Thoracic aorta (tissue), 2 donors: ENCODE measurements at regions not wholly inside any gene's neighbourhood (a gene's known extent, or its start where the extent isn't known, plus 50 kb on each side); places are given as distances from the start of the nearest gene placed in this dataset.

ENCODE experiments used
- ATAC-seq: fragments of 150-250 bp; one replicate; pipeline ENCODE4 v1.8.0; 2017; ENCODE audit warnings: low read depth; ENCODE audit not compliant: insufficient number of reproducible peaks, low FRiP score
- DNase-seq: peaks from one replicate; pipeline ENCODE4 v3.0.0-alpha.2; 2020; ENCODE audit warnings: low spot score
- H3K27ac ChIP-seq, 2 donors: fragments of 200-600 bp; sonication (generic); 1 replicate in 1 of 2; 2 replicates in 1 of 2; pipeline ENCODE4 v1.5.1; 2016; ENCODE audit warnings: mild to moderate bottlenecking in 2 of 2, moderate library complexity in 2 of 2
- H3K27me3 ChIP-seq: fragments of 200-600 bp; sonication (generic); replicated peaks from 2 replicates; pipeline ENCODE4 v1.6.0; 2016; ENCODE audit warnings: mild to moderate bottlenecking; ENCODE audit not compliant: insufficient read depth
- H3K36me3 ChIP-seq: fragments of 200-600 bp; sonication (generic); one replicate; pipeline ENCODE4 v1.5.1; 2016
- H3K4me1 ChIP-seq, 2 donors: fragments of 200-600 bp; sonication (generic); 1 replicate in 1 of 2; 2 replicates in 1 of 2; pipeline versions ENCODE4 v1.5.1 to v1.6.0; 2016; ENCODE audit warnings: low read depth in 2 of 2, mild to moderate bottlenecking in 1 of 2; ENCODE audit not compliant: control insufficient read depth in 1 of 2
- H3K4me3 ChIP-seq: fragments of 200-600 bp; sonication (generic); 2 replicates; pipeline ENCODE4 v1.5.1; 2016; ENCODE audit warnings: mild to moderate bottlenecking
- H3K9me3 ChIP-seq: fragments of 200-600 bp; sonication (generic); 2 replicates; pipeline ENCODE4 v1.5.1; 2016
- TF ChIP-seq, protein P1 (sequence below): fragments of 200-600 bp; sonication (generic); IDR thresholded peaks from one replicate; pipeline ENCODE4 v1.5.1; 2019; ENCODE audit warnings: antibody characterized with exemption

DNA sequence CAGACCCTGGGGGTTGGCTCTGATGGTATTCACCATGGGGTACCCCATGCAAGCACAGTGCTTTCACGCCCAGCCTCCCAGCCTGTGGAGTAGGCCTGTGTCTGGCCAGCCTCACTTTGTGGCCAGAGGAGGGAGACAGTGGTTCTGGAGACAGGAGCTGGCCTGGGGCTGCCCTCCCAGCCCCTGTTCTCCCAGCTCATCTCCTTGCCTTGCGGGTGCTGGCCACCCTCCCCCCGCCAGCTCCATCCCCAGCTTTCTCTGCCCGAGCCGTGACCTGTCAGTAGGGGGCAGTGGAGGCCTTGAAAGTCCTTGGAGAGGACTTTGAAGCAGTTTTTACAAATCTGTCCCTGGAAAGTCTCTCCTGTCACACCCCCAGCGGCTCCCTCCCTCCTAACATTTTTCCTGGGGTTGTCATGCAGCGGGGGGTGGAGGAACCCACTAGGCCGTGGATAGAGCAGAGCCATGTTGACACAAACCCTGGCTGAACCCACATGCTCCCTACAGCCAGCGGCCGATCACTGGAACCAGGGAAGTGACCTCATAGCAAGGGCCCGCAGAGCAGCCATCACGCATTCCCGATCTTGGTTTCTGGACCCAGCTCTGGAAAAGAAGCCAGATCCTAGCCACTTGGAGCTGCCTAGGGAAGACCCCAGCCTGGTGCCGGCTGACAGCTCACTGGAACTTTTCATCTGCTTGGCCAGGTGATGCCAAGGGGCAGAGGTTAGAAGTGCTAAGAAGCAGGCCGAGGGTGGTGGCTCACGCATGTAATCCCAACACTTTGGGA, 289.4 kb downstream of the SEC14L1 start:
- TF ChIP-seq, protein P1, sequence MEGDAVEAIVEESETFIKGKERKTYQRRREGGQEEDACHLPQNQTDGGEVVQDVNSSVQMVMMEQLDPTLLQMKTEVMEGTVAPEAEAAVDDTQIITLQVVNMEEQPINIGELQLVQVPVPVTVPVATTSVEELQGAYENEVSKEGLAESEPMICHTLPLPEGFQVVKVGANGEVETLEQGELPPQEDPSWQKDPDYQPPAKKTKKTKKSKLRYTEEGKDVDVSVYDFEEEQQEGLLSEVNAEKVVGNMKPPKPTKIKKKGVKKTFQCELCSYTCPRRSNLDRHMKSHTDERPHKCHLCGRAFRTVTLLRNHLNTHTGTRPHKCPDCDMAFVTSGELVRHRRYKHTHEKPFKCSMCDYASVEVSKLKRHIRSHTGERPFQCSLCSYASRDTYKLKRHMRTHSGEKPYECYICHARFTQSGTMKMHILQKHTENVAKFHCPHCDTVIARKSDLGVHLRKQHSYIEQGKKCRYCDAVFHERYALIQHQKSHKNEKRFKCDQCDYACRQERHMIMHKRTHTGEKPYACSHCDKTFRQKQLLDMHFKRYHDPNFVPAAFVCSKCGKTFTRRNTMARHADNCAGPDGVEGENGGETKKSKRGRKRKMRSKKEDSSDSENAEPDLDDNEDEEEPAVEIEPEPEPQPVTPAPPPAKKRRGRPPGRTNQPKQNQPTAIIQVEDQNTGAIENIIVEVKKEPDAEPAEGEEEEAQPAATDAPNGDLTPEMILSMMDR: peak; percentile 87
- Histone ChIP-seq H3K4me1 (peaks cover 65 to 83% of the 10 kb centered on the region in 2 donors), H3K27ac (peak overlapping the region; percentile 69 to 76), H3K27me3 (no peaks in the 10 kb centered on the region), H3K9me3 (no peaks in the 10 kb centered on the region), H3K36me3 (no peaks in the 10 kb centered on the region), H3K4me3 (no peak overlapping the region)
- ATAC-seq (peak; percentile 84), DNase-seq (peak; percentile 91)

DNA sequence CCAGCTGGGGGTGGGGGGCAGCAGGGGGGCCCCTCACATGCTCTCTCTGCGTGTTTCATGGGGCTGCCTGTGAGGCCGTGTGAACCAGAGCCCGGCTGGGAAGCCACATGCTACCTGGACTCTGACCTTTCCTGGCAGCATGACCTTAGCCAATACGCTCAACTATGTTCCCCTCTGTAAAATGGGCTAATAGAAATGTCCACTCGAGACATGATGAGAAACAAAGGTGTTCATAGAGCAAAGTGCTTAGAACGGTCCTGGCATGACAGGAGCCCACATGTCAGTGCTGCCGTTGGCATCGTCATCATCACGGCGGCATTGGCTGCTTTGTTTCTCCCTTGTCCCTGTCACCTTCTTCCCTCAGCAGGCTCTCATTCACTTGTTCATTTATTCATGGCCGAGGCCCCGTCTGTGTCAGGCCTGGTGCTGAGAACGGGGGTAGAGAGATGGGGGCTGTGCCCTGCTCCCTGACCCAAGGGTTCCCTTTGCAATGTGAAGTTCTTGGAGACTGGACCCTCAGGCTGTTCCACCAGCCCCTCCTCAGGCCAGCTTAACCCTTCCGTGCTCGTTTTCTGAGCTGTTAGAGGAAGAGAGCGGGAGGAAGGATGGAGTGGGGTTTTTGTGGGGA, 291.4 kb downstream of the SEC14L1 start:
- H3K27ac ChIP-seq: no peak overlapping the region
- H3K9me3 ChIP-seq: no peaks in the 10 kb centered on the region
- no peaks in the 10 kb centered on the region for H3K27me3 ChIP-seq
- ATAC-seq (no peak), DNase-seq (no peak)
- H3K4me1 ChIP-seq: peaks cover 67 to 83% of the 10 kb centered on the region in 2 donors
- TF ChIP-seq, protein P1: no peak
- no peak overlapping the region for H3K4me3 ChIP-seq
- no peaks in the 10 kb centered on the region for H3K36me3 ChIP-seq

DNA sequence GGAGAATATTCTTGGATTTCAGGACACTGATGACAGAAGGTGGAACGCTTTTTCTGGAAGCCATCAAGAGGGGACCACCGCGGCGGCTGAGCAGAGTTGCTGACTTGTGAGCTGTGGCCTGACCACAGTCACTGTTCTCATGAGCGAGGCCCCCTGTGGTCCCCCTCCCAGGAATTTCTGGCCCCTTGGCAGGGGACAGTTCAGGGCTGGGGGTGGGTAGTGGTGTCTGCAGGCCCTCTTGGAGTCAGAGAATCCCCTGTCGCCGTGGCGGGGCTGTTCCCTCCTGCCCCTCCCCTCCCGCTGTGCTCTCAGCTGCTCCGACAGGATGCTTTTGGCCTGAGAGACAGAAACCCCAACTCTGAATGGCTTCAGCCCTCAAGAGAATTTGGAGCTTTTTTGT, 292.0 kb downstream of the SEC14L1 start:
- Histone ChIP-seq H3K36me3 (no peaks in the 10 kb centered on the region), H3K27me3 (no peaks in the 10 kb centered on the region), H3K9me3 (no peaks in the 10 kb centered on the region), H3K4me1 (peaks cover 62 to 82% of the 10 kb centered on the region in 2 donors), H3K27ac (no peak overlapping the region), H3K4me3 (no peak overlapping the region)
- ATAC-seq (no peak), DNase-seq (no peak)
- TF ChIP-seq, protein P1: no peak

DNA sequence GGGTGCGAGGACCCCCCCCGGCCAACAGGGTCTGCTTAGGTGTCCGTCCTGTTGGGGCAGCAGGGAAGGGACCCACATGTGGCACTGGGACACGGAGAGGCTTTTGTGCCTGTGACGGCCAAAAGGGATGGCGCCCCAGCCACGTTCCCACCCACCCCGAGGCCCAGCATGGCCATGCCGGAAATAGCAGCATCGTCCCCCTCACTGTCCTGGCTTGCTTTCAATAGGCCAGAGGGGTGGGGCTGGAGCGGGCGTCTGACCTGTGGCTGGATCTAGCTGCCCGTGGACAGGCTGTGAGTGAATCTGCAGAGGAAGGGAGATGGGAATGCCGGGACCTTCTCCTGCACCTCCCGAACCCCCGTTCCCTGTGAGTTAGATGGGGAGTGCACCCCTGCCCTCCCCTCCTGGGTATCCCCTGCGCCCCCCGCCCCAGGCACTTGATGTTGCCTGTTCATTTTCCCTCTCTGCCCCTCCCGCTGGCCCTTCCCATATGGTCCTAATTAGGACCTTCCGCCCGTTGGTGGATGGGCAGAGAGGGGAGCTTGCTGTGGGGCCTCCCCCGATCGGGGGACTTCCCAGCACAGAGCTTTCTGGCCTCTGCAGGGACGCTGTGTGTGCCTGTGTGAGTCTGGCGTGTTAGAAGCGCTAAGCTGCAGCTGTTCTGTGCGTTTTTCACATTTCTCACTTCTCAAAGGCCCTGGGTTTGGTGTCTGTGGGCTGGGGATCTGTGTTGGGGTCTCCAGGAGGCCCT, 292.8 kb downstream of the SEC14L1 start:
- Histone ChIP-seq H3K36me3 (no peaks in the 10 kb centered on the region), H3K27me3 (no peaks in the 10 kb centered on the region), H3K4me3 (no peak overlapping the region), H3K9me3 (no peaks in the 10 kb centered on the region), H3K4me1 (peaks cover 61 to 76% of the 10 kb centered on the region in 2 donors), H3K27ac (no peak overlapping the region)
- no peak for ATAC-seq
- TF ChIP-seq, protein P1: no peak
- no peak for DNase-seq
